ENCODE measurements at regions not wholly inside any gene's neighbourhood (a gene's known extent, or its start where the extent isn't known, plus 50 kb on each side); places are given as distances from the start of the nearest gene placed in this dataset.

GRCh38 chr2:20914087-20914486 lies 91.2 kb upstream of the LDAH start:
- intact Hi-C loops (cut with micrococcal nuclease): no loop called here
- no peaks in the 10 kb centered on the region for H3K36me3 ChIP-seq
- no peak for TF ChIP-seq CTCF (IDR thresholded peaks at IDR 0.05; ENCODE audit: borderline replicate concordance)
- no peak for DNase-seq
- peaks cover 58% of the 10 kb centered on the region for H3K27me3 ChIP-seq (ENCODE audit: low read depth)
- no peaks in the 10 kb centered on the region for H3K9me3 ChIP-seq (replicated peaks)
- no peak overlapping the region for H3K27ac ChIP-seq (replicated peaks)
- no peak overlapping the region for H3K4me3 ChIP-seq
- peaks cover 7% of the 10 kb centered on the region for H3K4me1 ChIP-seq

GRCh38 chr2:20913491-20913890 lies 90.6 kb upstream of the LDAH start:
- TF ChIP-seq CTCF (IDR thresholded peaks at IDR 0.05; ENCODE audit: borderline replicate concordance): no peak
- Histone ChIP-seq H3K36me3 (no peaks in the 10 kb centered on the region), H3K27me3 (ENCODE audit: low read depth) (peaks cover 53% of the 10 kb centered on the region), H3K4me3 (no peak overlapping the region), H3K9me3 (replicated peaks) (no peaks in the 10 kb centered on the region), H3K27ac (replicated peaks) (no peak overlapping the region), H3K4me1 (peaks cover 7% of the 10 kb centered on the region)
- intact Hi-C loops (cut with micrococcal nuclease): no loop called here
- DNase-seq: no peak

- no peak for TF ChIP-seq CTCF (IDR thresholded peaks at IDR 0.05; ENCODE audit: borderline replicate concordance)
- H3K27ac ChIP-seq (replicated peaks): no peak overlapping the region
- DNase-seq: no peak
- H3K4me3 ChIP-seq: no peak overlapping the region
- intact Hi-C loops (cut with micrococcal nuclease): no loop called here
- H3K9me3 ChIP-seq (replicated peaks): peaks cover 10% of the 10 kb centered on the region
- peaks cover 67% of the 10 kb centered on the region for H3K27me3 ChIP-seq (ENCODE audit: low read depth)
- no peaks in the 10 kb centered on the region for H3K4me1 ChIP-seq
- no peaks in the 10 kb centered on the region for H3K36me3 ChIP-seq
Measured at GRCh38 chr2:20900052-20900636, 77.2 kb upstream of the LDAH start.

- no peak overlapping the region for H3K27ac ChIP-seq (replicated peaks)
- intact Hi-C loops (cut with micrococcal nuclease): no loop called here
- peaks cover 24% of the 10 kb centered on the region for H3K9me3 ChIP-seq (replicated peaks)
- TF ChIP-seq CTCF (IDR thresholded peaks at IDR 0.05; ENCODE audit: borderline replicate concordance): no peak
- no peaks in the 10 kb centered on the region for H3K36me3 ChIP-seq
- no peaks in the 10 kb centered on the region for H3K4me1 ChIP-seq
- no peak for DNase-seq
- H3K27me3 ChIP-seq (ENCODE audit: low read depth): peaks cover 60% of the 10 kb centered on the region
- H3K4me3 ChIP-seq: no peak overlapping the region
Measured at GRCh38 chr2:20897874-20898453, 75.1 kb upstream of the LDAH start.

- Histone ChIP-seq H3K4me3 (no peak overlapping the region), H3K9me3 (replicated peaks) (peaks cover 28% of the 10 kb centered on the region), H3K27me3 (ENCODE audit: low read depth) (peaks cover 56% of the 10 kb centered on the region), H3K36me3 (no peaks in the 10 kb centered on the region), H3K27ac (replicated peaks) (no peak overlapping the region), H3K4me1 (no peaks in the 10 kb centered on the region)
- intact Hi-C loops (cut with micrococcal nuclease): no loop called here
- no peak for DNase-seq
- TF ChIP-seq CTCF (IDR thresholded peaks at IDR 0.05; ENCODE audit: borderline replicate concordance): no peak
Measured at GRCh38 chr2:20897047-20897446, 74.1 kb upstream of the LDAH start.

Data from left ventricle myocardium inferior (tissue), 1 donor.